Fibroblast of upper back skin (primary cell): ENCODE measurements at regions not wholly inside any gene's neighbourhood (a gene's known extent, or its start where the extent isn't known, plus 50 kb on each side); places are given as distances from the start of the nearest gene placed in this dataset.
"Not testable (repeated sequence)": the region's sequence is repeated elsewhere in the genome, so short reads cannot be mapped to it uniquely, and the experiment has no call there.

Source experiments
- DNase-seq: peaks from one replicate; pipeline ENCODE4 v3.0.0-alpha.2; 2013

DNA sequence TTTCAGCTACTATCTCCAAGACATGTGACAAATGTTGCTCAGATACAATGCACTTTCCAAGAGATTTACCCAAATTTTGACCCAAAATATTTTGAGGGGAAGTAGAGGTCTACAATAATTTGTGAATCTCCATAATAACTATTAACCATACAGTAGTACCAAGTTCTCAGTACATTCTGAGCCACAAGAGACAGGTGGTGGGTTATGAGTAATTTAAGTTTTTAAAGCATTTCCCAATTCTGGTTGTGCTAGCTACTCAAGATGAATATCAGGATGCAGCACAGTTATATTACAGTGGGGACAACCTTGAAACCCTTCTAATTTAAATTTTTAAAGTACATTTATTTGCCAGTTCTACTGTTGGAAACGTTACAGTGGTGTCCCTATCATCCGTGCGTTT is 92.2 kb upstream of the MITF start:
- DNase-seq = no peak

DNA sequence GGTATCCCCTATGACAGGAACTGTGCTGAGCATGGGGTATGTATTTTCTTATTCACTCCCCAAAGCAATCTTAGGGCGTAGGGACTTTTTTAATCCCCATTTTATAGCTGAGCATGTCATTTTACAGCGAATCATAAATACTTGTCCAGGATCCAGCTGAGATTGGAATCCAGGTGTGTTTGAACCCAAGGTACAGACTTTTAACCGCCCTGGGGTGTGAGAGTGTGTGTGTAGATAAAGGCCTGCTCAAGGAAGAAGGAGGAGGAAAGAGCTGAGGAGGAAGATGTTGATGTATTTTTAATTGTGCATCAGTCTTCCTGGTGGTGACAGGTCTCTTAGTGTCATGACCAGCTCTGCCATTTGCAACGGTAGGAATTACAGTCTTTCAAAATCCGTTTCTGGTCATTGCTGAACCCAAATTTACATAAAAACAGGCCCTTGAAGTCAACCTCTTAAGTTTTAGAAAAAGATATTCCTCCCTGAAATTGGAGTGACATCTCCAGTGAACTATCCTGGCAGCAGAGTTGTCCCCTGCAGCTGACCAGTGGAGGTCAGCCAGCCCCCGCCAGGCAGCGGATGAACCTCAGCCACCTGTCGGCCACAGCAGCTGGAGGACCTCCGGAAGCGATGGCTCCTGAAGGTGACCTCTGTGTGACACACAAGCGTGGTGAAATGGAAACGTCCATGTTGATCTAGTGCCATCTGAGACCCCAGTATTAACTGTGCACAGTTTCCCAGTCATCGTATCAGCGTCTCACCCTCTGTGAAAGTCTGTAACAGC is 92.8 kb upstream of the MITF start:
- no peak for DNase-seq

DNA sequence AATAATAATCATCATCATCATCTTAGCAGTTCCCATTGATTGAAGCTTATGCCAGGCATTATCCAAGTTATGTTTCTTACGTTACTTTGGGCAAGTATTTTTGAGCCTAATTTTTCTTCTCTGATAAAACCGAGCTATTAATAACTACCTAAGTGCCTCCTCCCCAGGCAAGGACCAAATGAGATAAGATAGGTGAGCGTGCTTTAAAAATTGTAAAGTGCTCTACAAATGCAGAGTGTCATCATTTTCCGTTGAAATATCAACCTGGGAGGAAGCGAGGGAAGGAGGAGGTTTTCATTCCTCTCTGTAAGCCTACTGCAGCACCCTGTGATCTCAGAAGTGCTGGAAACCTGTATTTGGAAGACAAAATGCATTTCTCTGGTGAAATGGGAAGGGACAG is 96.7 kb upstream of the MITF start:
- DNase-seq = no peak

DNA sequence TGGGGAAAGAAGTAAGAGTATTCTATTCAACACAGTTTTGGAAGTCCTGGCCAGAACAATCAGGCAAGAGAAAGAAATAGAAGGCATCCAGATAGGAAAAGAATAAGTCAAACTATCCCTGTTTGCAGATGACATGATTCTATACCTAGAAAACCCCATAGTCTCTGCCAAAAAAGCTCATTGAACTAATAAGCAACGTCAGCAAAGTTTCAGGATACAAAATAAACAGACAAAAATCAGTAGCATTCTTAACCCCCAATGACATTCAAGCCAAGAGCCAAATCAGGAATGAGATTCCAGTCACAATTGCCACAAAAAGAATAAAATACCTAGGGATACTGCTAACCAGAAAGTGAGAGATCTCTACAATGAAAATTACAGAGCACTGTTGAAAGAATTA is 99.4 kb upstream of the MITF start:
- DNase-seq = no peak

DNA sequence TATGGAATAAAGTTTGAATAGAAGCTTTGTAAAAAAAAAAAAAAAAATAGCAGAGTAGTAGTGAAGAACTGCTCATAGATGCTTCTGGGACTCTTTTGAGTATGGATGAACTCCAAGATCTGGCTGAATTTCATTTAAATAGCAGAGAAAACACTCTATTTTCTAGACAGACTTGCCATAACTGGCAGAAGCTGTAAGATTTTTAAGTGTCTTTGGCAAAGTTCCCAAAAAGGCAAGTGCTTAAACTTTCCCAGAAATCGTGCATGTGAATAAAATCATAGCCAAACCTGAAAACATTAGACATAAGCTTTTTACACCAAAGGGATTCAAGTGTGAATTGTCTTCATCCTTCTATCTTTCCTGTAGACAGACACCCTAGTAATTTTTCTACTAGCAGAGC is 110.3 kb upstream of the MITF start:
- DNase-seq = no peak

DNA sequence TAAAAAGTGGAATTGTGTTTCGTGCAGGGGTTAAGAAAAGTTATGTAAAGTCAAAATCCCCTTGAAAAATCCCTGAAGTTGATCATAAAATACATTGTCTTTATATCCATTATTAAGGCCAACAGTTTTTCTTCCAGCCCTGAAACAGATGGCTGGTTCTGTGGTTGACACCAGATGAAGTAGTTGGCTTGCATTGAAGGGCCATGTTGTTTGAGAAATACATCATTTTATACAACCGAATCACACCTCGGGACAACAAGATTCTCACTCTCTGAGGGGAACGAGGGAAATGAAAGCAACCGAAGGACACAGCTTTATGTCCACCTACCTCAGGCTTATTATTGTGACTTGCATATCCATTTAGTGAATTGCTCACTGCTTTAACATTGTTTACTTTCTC is 126.0 kb upstream of the MITF start:
- DNase-seq = no peak

DNA sequence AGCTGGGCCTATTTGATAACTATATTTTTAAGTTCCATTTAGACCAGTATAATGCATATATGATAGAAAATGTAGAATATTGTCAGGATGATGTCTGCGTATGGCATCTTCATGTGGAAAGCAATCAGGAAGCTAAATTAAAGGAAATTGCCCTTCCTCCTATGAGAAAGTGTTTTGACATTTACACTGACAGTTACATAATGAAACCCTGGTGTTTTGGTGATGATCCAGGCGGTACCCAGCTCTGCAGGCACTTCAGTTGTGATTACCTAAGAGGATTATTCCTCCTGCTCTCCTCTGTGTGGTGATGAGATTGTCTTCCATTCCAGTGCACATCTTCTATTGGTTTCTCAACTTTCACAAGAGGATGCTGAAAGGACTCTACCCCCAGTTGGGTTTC is 126.5 kb upstream of the MITF start:
- no peak for DNase-seq

DNA sequence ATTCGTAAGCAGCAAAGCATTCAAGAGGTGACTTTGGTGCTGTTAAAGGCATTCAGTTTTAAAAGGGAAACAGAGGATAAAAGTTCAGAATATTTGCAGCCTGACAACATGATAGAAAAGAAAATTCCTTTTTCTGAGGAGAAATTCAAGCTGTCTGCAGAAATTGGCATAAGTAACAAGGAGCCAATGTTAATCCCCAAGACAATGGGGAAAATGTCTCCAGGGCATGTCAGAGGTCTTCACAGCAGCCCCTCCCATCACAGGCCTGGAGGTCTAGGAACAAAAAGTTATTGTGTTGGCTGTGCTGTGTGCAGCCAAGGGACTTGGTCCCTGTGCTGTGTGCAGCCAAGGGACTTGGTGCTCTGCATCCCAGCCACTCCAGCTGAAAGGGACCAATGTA is 129.7 kb upstream of the MITF start:
- DNase-seq = not testable (repeated sequence)

DNA sequence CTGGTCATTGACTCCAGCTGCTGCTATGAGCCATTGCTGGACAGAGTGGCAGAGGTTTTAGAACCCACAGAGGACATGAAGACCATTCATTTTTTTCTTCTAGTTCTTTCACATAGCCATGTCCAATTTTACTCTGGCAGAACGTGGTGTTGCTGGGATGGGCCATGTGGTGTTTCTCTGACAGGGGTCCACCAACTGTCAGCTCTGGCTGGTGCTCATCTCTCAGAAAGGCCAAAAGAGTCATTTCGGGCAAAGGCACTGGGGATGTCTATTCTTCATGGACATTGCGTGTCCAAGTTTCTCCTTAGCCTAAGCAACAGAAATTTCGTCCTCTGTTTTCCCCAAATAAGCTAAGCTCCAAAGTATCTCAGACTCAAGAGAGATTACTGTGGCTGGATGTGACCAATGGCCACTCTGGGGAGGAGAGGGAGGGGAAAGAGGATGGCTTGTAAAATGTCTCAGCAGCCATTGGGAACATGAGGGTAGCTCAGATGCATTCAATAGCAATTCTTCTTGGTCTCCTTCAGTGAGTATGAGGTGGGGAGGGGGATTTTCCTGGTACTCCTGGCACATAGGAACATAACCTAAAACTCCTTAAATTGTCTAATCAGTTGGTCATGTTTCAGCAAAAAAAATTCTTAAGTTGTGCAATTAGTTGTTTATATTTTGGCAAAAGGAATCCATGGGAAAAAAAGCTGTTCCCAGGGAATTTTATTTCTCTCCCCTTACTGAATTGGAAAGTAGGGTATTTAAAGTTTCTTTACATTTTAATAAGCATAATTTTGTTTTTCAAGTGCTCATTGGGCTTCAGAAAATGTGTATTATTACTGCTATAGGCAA is 131.6 kb upstream of the MITF start:
- DNase-seq = no peak

DNA sequence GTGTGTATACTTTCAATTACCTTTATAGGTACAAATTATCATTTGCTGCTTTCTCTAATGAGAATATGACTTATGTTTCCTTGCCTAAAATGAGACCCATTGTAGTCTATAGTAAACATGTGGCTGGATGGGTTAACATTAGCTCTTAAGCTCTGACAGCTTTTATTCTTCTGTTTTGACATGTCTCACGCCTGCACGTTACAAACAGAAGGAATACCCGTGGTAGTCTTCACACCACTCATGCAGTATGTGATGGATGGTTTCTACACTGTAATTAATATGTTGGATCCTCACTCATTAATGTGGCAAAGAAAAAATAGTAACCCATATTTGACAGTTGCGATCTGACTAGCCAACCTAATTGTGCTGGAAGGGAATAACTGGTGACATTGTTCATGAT is 133.4 kb upstream of the MITF start:
- DNase-seq = no peak

DNA sequence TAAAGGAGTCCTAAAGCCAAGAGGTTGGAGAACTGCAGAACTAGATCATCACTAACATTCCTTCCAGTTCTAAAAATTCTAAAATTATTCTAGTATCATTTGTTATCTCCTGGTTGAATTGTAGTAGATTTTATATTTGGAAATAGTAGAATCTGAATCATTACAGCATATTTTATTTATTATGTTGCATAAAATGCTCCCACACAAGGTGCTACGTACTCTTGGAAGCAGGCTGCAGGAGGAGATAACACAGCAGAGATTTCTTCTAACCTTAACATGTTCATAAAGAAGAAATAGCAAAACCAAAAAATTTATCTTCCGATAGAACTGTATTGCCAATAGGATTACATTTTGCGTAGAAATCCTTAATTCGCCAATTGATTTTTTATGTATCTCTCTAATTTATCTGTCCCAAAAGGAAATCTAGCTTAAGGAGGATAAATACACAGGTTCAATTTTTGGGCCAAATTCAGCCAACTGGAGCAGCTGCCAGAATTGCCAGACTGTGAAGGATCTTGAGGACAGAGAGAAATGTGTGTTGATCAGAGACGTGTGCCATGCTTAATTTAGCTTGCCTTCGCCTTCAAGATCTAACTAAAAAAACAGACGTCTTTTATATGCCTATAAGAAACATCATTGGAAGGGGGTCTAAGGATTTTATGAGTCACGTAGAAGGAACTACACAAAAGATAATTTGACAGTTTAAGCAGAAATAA is 134.4 kb upstream of the MITF start:
- DNase-seq = no peak

DNA sequence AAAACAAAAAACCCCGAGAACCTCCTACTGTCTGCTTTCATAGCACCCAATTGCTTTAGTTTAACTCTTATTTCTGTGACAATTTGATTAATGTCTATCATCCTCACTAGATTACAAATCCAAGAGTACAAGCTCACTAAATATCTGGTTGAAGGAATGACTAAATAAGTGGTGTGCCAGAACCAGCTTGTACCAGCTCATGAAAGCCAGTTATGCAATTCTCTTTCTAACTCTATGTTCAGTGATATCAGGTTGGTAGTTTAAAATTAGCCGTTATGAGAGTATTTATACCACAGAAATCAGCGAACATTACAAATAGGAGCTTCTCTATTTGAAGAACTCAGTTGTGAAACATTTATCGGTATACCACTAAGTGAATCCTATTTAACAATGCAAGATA is 137.2 kb upstream of the MITF start:
- no peak for DNase-seq

DNA sequence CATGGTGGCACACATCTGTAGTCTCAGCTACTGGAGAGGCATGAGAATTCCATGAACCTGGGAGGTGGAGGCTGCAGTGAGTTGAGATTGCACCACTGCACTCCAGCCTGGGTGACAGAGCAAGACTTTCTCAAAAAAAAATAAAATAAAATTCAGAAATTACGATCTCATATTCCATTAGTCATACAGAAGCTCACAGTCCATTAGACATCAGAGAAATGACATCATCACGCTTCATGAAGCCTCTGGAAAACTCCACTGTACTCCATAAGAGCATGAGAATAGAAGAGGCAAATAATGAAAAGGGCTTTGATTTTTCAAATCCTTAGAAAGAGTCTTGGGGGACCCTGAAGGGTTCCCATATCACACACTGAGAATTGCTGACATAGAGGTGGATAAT is 145.0 kb upstream of the MITF start:
- no peak for DNase-seq

DNA sequence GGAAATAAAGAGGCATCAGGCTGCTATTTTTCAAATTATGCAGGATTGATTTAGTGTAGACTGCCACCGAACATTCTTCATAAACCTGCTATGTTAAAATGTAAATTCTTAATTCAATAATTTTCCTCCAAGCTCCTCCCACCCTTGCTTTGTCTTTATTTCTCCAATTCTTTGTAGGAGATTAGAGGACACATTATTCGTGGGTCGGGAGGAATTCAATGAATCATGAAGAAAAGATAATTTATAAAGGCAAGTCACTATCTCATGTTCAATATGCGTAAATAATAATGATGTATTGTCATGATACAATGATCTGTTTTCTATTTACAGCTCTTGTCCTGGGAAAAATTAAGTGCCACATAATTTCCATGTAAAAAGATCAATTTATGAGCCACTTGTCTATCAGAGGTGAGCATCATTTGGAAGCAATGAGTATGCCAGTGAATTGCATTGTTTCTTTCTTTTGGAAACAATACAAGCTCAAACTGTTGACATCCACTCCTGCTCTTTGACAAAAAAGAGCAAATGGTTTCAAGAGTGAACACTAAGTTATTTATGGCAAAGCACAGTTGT is 148.0 kb upstream of the MITF start:
- no peak for DNase-seq

DNA sequence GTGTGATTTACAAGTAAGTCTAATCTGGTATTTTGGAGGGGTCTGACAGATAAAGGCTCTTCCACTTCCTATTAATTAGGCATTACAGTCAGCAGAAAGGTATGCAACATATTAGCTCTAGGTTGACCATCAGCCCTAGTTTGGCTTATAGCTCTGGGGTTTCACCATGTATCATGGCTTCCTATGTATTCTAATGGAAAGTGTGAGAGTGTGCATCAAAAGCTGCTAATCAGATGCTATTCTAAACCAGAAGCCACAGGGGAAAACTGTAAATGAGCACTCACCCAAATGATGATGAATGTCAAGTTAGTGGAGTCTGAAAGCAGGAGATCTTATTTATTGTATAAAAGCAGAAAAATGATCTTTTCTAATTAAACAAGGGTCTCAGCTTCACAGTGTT is 149.2 kb upstream of the MITF start:
- DNase-seq = no peak

DNA sequence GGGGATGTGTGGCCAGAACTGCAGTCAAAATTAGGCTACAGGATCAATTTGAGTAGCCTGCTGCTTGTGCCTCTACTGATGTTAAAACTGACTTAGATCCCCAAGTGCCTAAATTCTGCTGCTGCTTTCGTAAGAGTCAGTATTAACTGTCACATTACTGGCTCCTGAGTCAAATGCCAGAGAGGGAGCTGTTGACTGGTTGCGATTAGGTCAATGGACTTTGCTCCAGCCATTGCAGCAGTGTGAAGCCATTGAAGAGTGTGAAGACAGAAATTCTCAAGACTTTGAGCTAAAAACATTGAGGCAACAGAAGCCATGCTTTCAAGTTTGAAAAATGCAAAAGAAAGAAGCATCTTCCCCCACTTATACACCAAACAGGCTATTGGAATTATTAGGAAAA is 151.1 kb upstream of the MITF start:
- no peak for DNase-seq

DNA sequence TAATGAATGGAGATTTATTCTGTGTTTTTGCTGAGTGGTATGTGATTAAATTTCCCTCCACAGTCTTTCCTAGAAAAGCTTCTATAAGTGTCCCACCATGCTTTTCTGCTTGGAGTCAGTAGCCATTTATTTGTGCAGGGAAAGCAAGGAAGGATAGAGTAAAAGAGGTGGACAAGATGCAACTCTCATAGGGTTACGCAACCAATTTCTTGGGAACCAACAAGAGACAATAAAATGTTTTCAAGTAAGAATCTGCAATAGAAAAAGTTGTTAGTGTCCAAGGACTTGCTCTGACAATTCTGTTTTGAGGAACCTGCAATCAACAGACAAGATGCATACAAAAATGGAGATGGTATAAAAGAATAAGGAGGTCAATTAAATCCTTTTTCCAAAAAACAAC is 153.8 kb upstream of the MITF start:
- no peak for DNase-seq

DNA sequence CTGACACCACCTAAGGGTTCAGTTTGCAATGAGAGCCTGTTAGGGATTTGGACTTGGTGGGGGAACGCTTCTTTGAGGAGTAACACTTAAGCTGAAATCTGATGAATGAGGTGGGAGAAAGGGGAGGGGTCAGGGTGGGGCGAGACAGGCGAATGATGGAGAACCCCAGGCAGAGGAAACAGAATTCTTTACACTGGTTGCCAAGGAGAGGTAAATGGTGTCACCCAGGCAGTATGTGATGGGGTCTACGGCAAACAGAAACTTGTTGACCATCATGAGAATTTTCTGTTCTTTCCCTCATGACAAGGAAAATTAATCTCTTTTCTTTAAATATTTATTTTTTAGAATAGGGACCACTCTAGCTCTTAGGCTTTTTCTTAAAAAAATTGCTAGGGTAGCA is 157.2 kb upstream of the MITF start:
- no peak for DNase-seq

DNA sequence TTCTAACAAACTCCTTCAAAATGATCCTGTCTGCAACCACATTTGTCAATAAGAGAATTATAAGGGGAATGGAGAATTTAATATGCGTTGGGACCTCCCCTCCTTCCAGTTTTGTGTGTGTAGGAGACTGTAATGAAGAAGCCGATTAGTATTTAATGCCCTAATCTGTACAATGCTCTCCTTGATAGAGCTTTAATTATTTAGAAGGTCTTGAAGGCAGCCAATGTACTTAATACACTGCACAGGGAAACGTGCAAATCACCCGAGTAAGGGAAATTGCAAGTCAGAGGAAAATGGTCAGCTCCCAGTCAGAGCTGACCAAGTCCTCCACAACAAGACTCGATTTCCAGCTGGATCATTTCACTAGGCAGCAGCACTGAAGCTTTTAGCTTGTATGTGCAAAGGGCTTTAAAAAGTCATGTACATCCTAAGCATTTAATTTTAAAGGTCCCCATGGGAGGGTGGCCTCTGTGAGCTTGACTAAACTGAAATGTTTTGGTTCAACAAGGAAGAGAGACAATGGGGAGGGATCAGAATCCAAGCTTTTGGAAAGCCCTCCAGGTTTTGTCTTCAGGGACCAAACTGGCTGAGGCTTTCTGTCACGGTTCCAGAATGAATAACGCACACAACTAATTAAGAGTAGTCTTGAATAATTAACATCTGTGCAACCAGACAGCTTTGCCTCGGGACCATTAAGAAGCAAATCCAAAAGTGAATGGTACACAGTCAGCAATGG is 159.8 kb upstream of the MITF start:
- no peak for DNase-seq

DNA sequence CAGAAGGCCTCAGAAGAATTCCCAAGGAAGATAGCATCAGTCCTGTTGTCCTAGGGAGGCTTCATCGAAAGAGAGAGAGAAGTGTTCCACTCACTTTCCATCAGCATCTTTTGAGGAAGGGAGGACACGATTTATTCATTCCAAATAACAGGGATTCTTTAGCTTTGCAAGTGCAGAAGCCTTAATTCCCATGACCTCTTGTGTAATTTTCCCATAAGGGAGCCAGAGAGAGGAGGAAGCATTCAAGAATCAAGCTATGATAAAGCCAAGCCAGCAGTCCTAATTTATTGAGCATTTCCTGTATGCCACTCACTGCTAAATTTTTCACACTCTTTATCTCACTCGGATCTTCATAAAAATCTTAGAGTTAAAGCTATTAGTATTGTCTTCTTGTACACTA is 169.7 kb upstream of the MITF start:
- no peak for DNase-seq

DNA sequence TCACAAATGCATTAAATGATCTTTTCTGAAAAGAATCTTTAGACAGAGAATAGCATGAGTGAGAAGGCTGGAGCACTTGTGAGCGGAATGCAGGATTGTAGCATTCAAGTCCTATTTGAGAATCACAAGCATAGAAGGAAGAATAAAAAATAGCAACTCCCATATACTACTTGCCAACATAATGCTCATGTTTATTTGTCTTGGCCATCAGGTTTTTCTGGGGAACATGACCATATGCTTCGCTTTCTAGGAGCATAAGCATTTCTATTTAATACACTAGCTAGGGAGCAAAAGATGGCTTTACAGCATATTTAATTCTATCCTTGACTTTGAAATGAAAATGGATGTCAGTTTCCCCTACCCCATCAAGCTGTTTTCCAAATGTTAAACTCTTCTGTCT is 170.3 kb upstream of the MITF start:
- DNase-seq = no peak

DNA sequence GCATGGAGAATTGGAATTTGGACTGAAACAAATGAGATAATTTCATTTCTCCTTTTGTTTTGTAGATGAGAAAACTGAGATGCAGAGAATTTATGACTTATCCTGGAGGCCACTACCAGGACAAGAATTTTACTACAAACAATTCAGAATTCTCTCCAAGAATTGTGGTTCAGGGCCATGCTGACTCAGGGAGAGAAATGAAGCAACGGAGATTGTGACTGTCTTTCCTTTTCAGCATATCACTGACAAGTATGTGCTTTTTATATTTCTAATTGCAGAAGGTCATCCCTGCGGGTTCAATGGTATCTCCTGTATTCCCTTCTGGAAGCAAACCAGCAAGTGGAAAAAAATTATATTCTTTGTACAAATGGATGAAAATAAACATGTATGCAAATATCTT is 170.8 kb upstream of the MITF start:
- DNase-seq = peak; percentile 1

DNA sequence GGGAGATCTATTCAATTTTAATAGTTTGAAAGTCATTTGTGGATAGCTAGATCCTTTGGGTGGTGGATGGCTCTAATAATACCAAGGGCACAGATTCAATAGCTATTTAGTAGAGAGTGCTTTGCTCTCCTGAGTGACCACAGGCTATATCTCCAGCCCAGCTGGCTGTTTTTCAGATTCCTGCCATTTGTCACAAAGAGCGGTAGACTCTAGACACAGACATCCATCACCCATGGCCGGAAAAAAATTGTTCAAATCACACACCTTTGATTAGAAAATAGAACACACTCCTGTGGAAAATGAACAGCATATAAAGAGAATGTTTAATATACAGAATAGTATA is 171.6 kb upstream of the MITF start:
- no peak for DNase-seq
